WTC11 (cell line): ENCODE measurements at regions not wholly inside any gene's neighbourhood (a gene's known extent, or its start where the extent isn't known, plus 50 kb on each side); places are given as distances from the start of the nearest gene placed in this dataset.

Experiments used
- ATAC-seq: fragments of 200-7000 bp; cut with Tn5 transposase; 2 replicates; pipeline ENCODE4 v1.10.0; 2021; ENCODE audit warnings: mild to moderate bottlenecking, moderate library complexity
- CTCF ChIA-PET: fragments of 300-600 bp; sonication (Branson Sonifier 250); formaldehyde crosslinking; loops from one replicate; lab custom pipeline; 2021; ENCODE audit warnings: antibody characterized with exemption; lab: Charles Lee
- POLR2A ChIA-PET: fragments of 350-600 bp; sonication (Branson Sonifier 250); formaldehyde crosslinking; loops from one replicate; lab custom pipeline; 2021; ENCODE audit warnings: antibody characterized with exemption; lab: Charles Lee
- DNase-seq: peaks from one replicate; pipeline ENCODE4 v3.0.0; 2021; ENCODE audit warnings: low spot score
- H3K27ac Mint-ChIP-seq: 2 replicates; pipeline ENCODE4 v1.8.0; 2021; ENCODE audit warnings: mixed read lengths
- H3K27me3 Mint-ChIP-seq: 2 replicates; pipeline ENCODE4 v1.8.0; 2021; ENCODE audit warnings: low read depth, mild to moderate bottlenecking, moderate library complexity, mixed read lengths
- H3K36me3 Mint-ChIP-seq: 2 replicates; pipeline ENCODE4 v1.8.0; 2021; ENCODE audit warnings: mixed read lengths
- H3K4me1 Mint-ChIP-seq: 2 replicates; pipeline ENCODE4 v1.8.0; 2022; ENCODE audit warnings: mixed read lengths
- H3K4me3 Mint-ChIP-seq: 2 replicates; pipeline ENCODE4 v1.8.0; 2021; ENCODE audit warnings: mild to moderate bottlenecking, moderate library complexity, mixed read lengths
- H3K9me3 Mint-ChIP-seq: 2 replicates; pipeline ENCODE4 v1.8.0; 2021; ENCODE audit warnings: mixed read lengths
- ATF1 ChIP-seq: sonication (generic); formaldehyde crosslinking; IDR thresholded peaks from 2 replicates; pipeline ENCODE4 v1.8.1; 2023; ENCODE audit warnings: mild to moderate bottlenecking, moderate library complexity, missing genetic modification reagents
- CREB1 ChIP-seq: sonication (generic); formaldehyde crosslinking; IDR thresholded peaks from 2 replicates; pipeline ENCODE4 v1.8.0; 2023; ENCODE audit warnings: mild to moderate bottlenecking, missing genetic modification reagents
- E2F4 ChIP-seq: sonication (generic); formaldehyde crosslinking; IDR thresholded peaks from 2 replicates; pipeline ENCODE4 v1.8.1; 2022; ENCODE audit warnings: low read depth, mild to moderate bottlenecking, moderate library complexity, missing genetic modification reagents, borderline replicate concordance
- E2F5 ChIP-seq: sonication (generic); formaldehyde crosslinking; IDR thresholded peaks from 2 replicates; pipeline ENCODE4 v1.8.1; 2022; ENCODE audit warnings: mild to moderate bottlenecking, moderate library complexity, missing genetic modification reagents
- ERG ChIP-seq: fragments of 250-450 bp; sonication (Bioruptor Pico); IDR thresholded peaks from 2 replicates; pipeline ENCODE4 v1.8.0; 2021; ENCODE audit warnings: mild to moderate bottlenecking
- GRHL2 ChIP-seq: fragments of 250-450 bp; sonication (Bioruptor Pico); IDR thresholded peaks from 2 replicates; pipeline ENCODE4 v1.8.0; 2022; ENCODE audit warnings: mild to moderate bottlenecking, moderate library complexity; ENCODE audit not compliant: insufficient replicate concordance, severe bottlenecking
- MAX ChIP-seq: sonication (generic); formaldehyde crosslinking; IDR thresholded peaks from 2 replicates; pipeline ENCODE4 v1.8.0; 2022; ENCODE audit warnings: mild to moderate bottlenecking, missing genetic modification reagents
- MXD4 ChIP-seq: fragments of 250-450 bp; sonication (Bioruptor Pico); IDR thresholded peaks from 2 replicates; pipeline ENCODE4 v1.8.0; 2021; ENCODE audit warnings: mild to moderate bottlenecking, moderate library complexity, borderline replicate concordance
- NFYB ChIP-seq: sonication (generic); formaldehyde crosslinking; conservative IDR thresholded peaks from 2 replicates; pipeline ENCODE4 v1.8.0; 2022; ENCODE audit warnings: low read depth, missing genetic modification reagents
- PREB ChIP-seq: sonication (generic); formaldehyde crosslinking; IDR thresholded peaks from 2 replicates; pipeline ENCODE4 v1.8.1; 2022; ENCODE audit warnings: mild to moderate bottlenecking, missing genetic modification reagents, moderate library complexity, borderline replicate concordance
- PRRX2 ChIP-seq: fragments of 250-450 bp; sonication (Bioruptor Pico); IDR thresholded peaks from 2 replicates; pipeline ENCODE4 v1.8.0; 2021; ENCODE audit warnings: mild to moderate bottlenecking
- RELA ChIP-seq: sonication (generic); formaldehyde crosslinking; IDR thresholded peaks from 2 replicates; pipeline ENCODE4 v1.8.1; 2022; ENCODE audit warnings: missing genetic modification reagents, mild to moderate bottlenecking, borderline replicate concordance
- SMAD4 ChIP-seq: sonication (generic); formaldehyde crosslinking; IDR thresholded peaks from 2 replicates; pipeline ENCODE4 v1.8.0; 2022; ENCODE audit warnings: mild to moderate bottlenecking, missing genetic modification reagents
- SP1 ChIP-seq: sonication (generic); formaldehyde crosslinking; conservative IDR thresholded peaks from 2 replicates; pipeline ENCODE4 v1.8.1; 2022; ENCODE audit warnings: missing genetic modification reagents
- TCF7 ChIP-seq: sonication (generic); formaldehyde crosslinking; IDR thresholded peaks from 2 replicates; pipeline ENCODE4 v1.8.0; 2022; ENCODE audit warnings: mild to moderate bottlenecking, low read depth, missing genetic modification reagents, moderate library complexity
- TEAD1 ChIP-seq: sonication (generic); formaldehyde crosslinking; IDR thresholded peaks from 2 replicates; pipeline ENCODE4 v1.8.0; 2022; ENCODE audit warnings: mild to moderate bottlenecking, missing genetic modification reagents
- USF2 ChIP-seq: sonication (generic); formaldehyde crosslinking; IDR thresholded peaks from 2 replicates; pipeline ENCODE4 v1.8.1; 2023; ENCODE audit warnings: mild to moderate bottlenecking, missing genetic modification reagents, moderate library complexity
- ZBTB43 ChIP-seq: sonication (generic); formaldehyde crosslinking; IDR thresholded peaks from 2 replicates; pipeline ENCODE4 v1.8.1; 2023; ENCODE audit warnings: mild to moderate bottlenecking, missing genetic modification reagents
- ZNF317 ChIP-seq: sonication (generic); formaldehyde crosslinking; IDR thresholded peaks from 2 replicates; pipeline ENCODE4 v1.8.1; 2023; ENCODE audit warnings: low read depth, mild to moderate bottlenecking, moderate library complexity, missing genetic modification reagents, borderline replicate concordance
- ZNF512 ChIP-seq: sonication (generic); formaldehyde crosslinking; IDR thresholded peaks from 2 replicates; pipeline ENCODE4 v1.8.1; 2022; ENCODE audit warnings: missing genetic modification reagents, borderline replicate concordance

GRCh38 chr11:70766901-70767300 is 368.6 kb downstream of the CTTN start (continued):
- TF ChIP-seq E2F4 (CRISPR knock-in tag) (no peak), ZNF512 (no peak), SMAD4 (CRISPR knock-in tag) (no peak), SP1 (CRISPR knock-in tag) (no peak), E2F5 (CRISPR knock-in tag) (no peak)

GRCh38 chr11:70768346-70769095 is 370.2 kb downstream of the CTTN start:
- DNase-seq (no peak), ATAC-seq (no peak)
- H3K36me3 Mint-ChIP-seq: no peaks in the 10 kb centered on the region; the same call in 1 of the 2 replicates
- H3K4me1 Mint-ChIP-seq: peaks cover 6% of the 10 kb centered on the region
- no peak overlapping the region for H3K4me3 Mint-ChIP-seq
- POLR2A ChIA-PET: interaction anchor here (0.7 kb wide), 1 partner anchor 51 kb away, joined by 3 read pairs; no protein-coding TSS in a partner anchor
- no peak overlapping the region for H3K27ac Mint-ChIP-seq
- no peaks in the 10 kb centered on the region for H3K27me3 Mint-ChIP-seq
- CTCF ChIA-PET: interaction anchor here (0.8 kb wide), 1 partner anchor 13 kb away, joined by 4 read pairs; no protein-coding TSS in a partner anchor
- peaks cover 5% of the 10 kb centered on the region; the same call in 1 of the 2 replicates for H3K9me3 Mint-ChIP-seq
- TF ChIP-seq GRHL2 (CRISPR knock-in tag): no peak
- no peak for TF ChIP-seq ATF1 (CRISPR knock-in tag)
- no peak for TF ChIP-seq ZNF512
- no peak for TF ChIP-seq TEAD1
- TF ChIP-seq PREB: no peak
- no peak for TF ChIP-seq ZNF317 (CRISPR knock-in tag)
- no peak for TF ChIP-seq RELA (CRISPR knock-in tag)
- no peak for TF ChIP-seq ERG
- no peak for TF ChIP-seq ZBTB43
- no peak for TF ChIP-seq TCF7 (CRISPR knock-in tag)
- TF ChIP-seq NFYB: no peak
- TF ChIP-seq PRRX2 (CRISPR knock-in tag): no peak
- no peak for TF ChIP-seq MAX (CRISPR knock-in tag)
- no peak for TF ChIP-seq USF2 (CRISPR knock-in tag)
- TF ChIP-seq E2F5 (CRISPR knock-in tag): no peak
- no peak for TF ChIP-seq CREB1
- no peak for TF ChIP-seq MXD4 (CRISPR knock-in tag)
